ENCODE measurements at regions not wholly inside any gene's neighbourhood (a gene's known extent, or its start where the extent isn't known, plus 50 kb on each side); places are given as distances from the start of the nearest gene placed in this dataset.

DNA sequence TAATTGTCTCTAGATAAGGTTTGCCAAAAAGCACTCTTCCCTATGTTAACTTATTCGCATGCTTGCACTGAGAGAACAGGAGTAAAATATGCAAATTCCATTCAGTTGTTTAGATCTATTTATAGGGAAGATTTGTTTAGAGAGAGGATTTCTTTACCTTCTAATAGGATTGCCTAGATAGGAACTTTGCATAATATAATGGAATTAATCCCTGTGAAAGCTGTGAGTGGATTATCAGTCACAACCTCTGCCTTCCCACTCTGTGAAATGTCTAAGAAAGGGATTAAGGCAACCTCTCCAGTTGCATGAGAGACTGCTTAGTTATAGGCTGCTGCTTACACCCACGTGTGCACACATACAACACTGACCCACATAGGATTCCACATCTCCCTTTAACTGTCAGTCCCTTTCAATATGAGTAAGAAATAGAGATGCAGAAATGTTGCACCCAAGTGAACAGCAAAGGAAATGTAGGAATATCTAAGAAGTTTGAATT lies 83.2 kb downstream of the ALG10B start:
- no peak overlapping the region for H3K4me3 ChIP-seq (ENCODE audit: low read length)
- H3K9me2 ChIP-seq (ENCODE audit: insufficient read depth, low read length) = no peaks in the 10 kb centered on the region
- no peak overlapping the region for H3K9ac ChIP-seq (ENCODE audit: low read length)
- H4K20me1 ChIP-seq (ENCODE audit: insufficient read depth) = no peaks in the 10 kb centered on the region
- H3K4me2 ChIP-seq (ENCODE audit: low read length) = no peak overlapping the region
- no peaks in the 10 kb centered on the region for H3K36me3 ChIP-seq (ENCODE audit: insufficient read depth, low read length)
- TF ChIP-seq EP300 (conservative IDR thresholded peaks at IDR 0.05; ENCODE audit: poor library complexity, severe bottlenecking) = no peak
- no peak for TF ChIP-seq EZH2 (IDR thresholded peaks at IDR 0.05; ENCODE audit: borderline replicate concordance, insufficient read depth, low read length, poor library complexity, severe bottlenecking)
- no peak for TF ChIP-seq POLR2AphosphoS5 (IDR thresholded peaks at IDR 0.05)
- TF ChIP-seq TAF1 (IDR thresholded peaks at IDR 0.05; ENCODE audit: low read depth) = no peak
- no peak for TF ChIP-seq SMC3 (conservative IDR thresholded peaks at IDR 0.05; ENCODE audit: poor library complexity)
- TF ChIP-seq, protein P1, sequence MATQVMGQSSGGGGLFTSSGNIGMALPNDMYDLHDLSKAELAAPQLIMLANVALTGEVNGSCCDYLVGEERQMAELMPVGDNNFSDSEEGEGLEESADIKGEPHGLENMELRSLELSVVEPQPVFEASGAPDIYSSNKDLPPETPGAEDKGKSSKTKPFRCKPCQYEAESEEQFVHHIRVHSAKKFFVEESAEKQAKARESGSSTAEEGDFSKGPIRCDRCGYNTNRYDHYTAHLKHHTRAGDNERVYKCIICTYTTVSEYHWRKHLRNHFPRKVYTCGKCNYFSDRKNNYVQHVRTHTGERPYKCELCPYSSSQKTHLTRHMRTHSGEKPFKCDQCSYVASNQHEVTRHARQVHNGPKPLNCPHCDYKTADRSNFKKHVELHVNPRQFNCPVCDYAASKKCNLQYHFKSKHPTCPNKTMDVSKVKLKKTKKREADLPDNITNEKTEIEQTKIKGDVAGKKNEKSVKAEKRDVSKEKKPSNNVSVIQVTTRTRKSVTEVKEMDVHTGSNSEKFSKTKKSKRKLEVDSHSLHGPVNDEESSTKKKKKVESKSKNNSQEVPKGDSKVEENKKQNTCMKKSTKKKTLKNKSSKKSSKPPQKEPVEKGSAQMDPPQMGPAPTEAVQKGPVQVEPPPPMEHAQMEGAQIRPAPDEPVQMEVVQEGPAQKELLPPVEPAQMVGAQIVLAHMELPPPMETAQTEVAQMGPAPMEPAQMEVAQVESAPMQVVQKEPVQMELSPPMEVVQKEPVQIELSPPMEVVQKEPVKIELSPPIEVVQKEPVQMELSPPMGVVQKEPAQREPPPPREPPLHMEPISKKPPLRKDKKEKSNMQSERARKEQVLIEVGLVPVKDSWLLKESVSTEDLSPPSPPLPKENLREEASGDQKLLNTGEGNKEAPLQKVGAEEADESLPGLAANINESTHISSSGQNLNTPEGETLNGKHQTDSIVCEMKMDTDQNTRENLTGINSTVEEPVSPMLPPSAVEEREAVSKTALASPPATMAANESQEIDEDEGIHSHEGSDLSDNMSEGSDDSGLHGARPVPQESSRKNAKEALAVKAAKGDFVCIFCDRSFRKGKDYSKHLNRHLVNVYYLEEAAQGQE (IDR thresholded peaks at IDR 0.05; ENCODE audit: borderline replicate concordance) = no peak
- no peak for TF ChIP-seq RAD21 (conservative IDR thresholded peaks at IDR 0.05)
- TF ChIP-seq, protein P2, sequence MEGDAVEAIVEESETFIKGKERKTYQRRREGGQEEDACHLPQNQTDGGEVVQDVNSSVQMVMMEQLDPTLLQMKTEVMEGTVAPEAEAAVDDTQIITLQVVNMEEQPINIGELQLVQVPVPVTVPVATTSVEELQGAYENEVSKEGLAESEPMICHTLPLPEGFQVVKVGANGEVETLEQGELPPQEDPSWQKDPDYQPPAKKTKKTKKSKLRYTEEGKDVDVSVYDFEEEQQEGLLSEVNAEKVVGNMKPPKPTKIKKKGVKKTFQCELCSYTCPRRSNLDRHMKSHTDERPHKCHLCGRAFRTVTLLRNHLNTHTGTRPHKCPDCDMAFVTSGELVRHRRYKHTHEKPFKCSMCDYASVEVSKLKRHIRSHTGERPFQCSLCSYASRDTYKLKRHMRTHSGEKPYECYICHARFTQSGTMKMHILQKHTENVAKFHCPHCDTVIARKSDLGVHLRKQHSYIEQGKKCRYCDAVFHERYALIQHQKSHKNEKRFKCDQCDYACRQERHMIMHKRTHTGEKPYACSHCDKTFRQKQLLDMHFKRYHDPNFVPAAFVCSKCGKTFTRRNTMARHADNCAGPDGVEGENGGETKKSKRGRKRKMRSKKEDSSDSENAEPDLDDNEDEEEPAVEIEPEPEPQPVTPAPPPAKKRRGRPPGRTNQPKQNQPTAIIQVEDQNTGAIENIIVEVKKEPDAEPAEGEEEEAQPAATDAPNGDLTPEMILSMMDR (IDR thresholded peaks at IDR 0.05; ENCODE audit: poor library complexity, severe bottlenecking) = no peak
- H3K9me3 ChIP-seq (ENCODE audit: low read length) = no peaks in the 10 kb centered on the region
- H3K27ac ChIP-seq (ENCODE audit: low read length) = no peak overlapping the region
- no peak overlapping the region for H2AFZ ChIP-seq (ENCODE audit: low read depth, low read length)
- no peaks in the 10 kb centered on the region for H3K79me2 ChIP-seq (replicated peaks; ENCODE audit: insufficient read depth, low read length)
- H3F3A ChIP-seq (ENCODE audit: insufficient read depth, low read length, poor library complexity, severe bottlenecking) = no peaks in the 10 kb centered on the region
- no peaks in the 10 kb centered on the region for H3K27me3 ChIP-seq (ENCODE audit: insufficient read depth, low read depth, low read length)

DNA sequence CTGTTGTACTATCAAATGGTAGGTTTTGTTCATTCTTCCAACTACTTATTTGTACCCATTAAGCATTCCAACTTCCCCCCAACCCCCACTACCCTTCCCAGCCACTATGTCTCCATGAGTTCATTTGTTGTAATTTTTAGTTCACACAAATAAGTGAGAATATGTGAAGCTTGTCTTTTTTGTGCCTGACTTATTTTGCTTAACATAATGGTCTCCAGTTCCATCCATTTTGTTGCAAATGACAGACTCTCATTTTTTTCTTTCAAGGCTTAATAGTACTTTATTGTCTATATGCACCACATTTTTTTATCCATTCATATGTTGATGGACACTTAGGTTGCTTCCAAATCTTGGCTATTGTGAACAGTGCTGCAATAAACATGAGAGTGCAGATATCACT lies 86.2 kb downstream of the ALG10B start:
- no peaks in the 10 kb centered on the region for H3K9me3 ChIP-seq (ENCODE audit: low read length)
- no peaks in the 10 kb centered on the region for H3K79me2 ChIP-seq (replicated peaks; ENCODE audit: insufficient read depth, low read length)
- H3K27me3 ChIP-seq (ENCODE audit: insufficient read depth, low read depth, low read length) = no peaks in the 10 kb centered on the region
- H3K27ac ChIP-seq (ENCODE audit: low read length) = no peak overlapping the region
- H3K4me3 ChIP-seq (ENCODE audit: low read length) = no peak overlapping the region
- TF ChIP-seq RAD21 (conservative IDR thresholded peaks at IDR 0.05) (no peak), EZH2 (IDR thresholded peaks at IDR 0.05; ENCODE audit: borderline replicate concordance, insufficient read depth, low read length, poor library complexity, severe bottlenecking) (no peak), POLR2AphosphoS5 (IDR thresholded peaks at IDR 0.05) (no peak), SMC3 (conservative IDR thresholded peaks at IDR 0.05; ENCODE audit: poor library complexity) (no peak), TAF1 (IDR thresholded peaks at IDR 0.05; ENCODE audit: low read depth) (no peak), EP300 (conservative IDR thresholded peaks at IDR 0.05; ENCODE audit: poor library complexity, severe bottlenecking) (no peak), MXI1 (conservative IDR thresholded peaks at IDR 0.05; ENCODE audit: poor library complexity, severe bottlenecking) (no peak)
- TF ChIP-seq, protein P2 (IDR thresholded peaks at IDR 0.05; ENCODE audit: poor library complexity, severe bottlenecking) = no peak
- TF ChIP-seq, protein P1 (IDR thresholded peaks at IDR 0.05; ENCODE audit: borderline replicate concordance) = no peak
- no peak overlapping the region for H3K9ac ChIP-seq (ENCODE audit: low read length)
- no peak overlapping the region for H3K4me2 ChIP-seq (ENCODE audit: low read length)
- H3K9me2 ChIP-seq (ENCODE audit: insufficient read depth, low read length) = no peaks in the 10 kb centered on the region
- no peaks in the 10 kb centered on the region for H4K20me1 ChIP-seq (ENCODE audit: insufficient read depth)
- no peak overlapping the region for H2AFZ ChIP-seq (ENCODE audit: low read depth, low read length)
- no peaks in the 10 kb centered on the region for H3K36me3 ChIP-seq (ENCODE audit: insufficient read depth, low read length)
- no peaks in the 10 kb centered on the region for H3F3A ChIP-seq (ENCODE audit: insufficient read depth, low read length, poor library complexity, severe bottlenecking)

Data from neural cell (in vitro differentiated cells).